Esophagus squamous epithelium (tissue), 4 donors: ENCODE measurements at regions not wholly inside any gene's neighbourhood (a gene's known extent, or its start where the extent isn't known, plus 50 kb on each side); places are given as distances from the start of the nearest gene placed in this dataset.

Experiments used
- CTCF ChIP-seq, 6 experiments: fragments of 450-650 bp in 4 of 6; fragments of 200-600 bp in 2 of 6; sonication (generic) in 2 of 6; IDR thresholded peaks; one replicate each; pipeline ENCODE4 v1.5.1; 2016 to 2019; ENCODE audit warnings: antibody characterized with exemption in 6 of 6, mild to moderate bottlenecking in 4 of 6, moderate library complexity in 4 of 6
- POLR2A ChIP-seq, 4 donors: fragments of 450-650 bp; IDR thresholded peaks; one replicate each; pipeline ENCODE4 v1.6.1; 2017; ENCODE audit warnings: antibody characterized with exemption in 4 of 4, mild to moderate bottlenecking in 4 of 4, moderate library complexity in 3 of 4

GRCh38 chr6:156310701-156311100 lies 466.5 kb upstream of the ARID1B start:
- TF ChIP-seq CTCF (IDR thresholded peaks at IDR 0.05) (no peak), POLR2A (IDR thresholded peaks at IDR 0.05) (no peak)
